ENCODE measurements at regions not wholly inside any gene's neighbourhood (a gene's known extent, or its start where the extent isn't known, plus 50 kb on each side); places are given as distances from the start of the nearest gene placed in this dataset.

DNA sequence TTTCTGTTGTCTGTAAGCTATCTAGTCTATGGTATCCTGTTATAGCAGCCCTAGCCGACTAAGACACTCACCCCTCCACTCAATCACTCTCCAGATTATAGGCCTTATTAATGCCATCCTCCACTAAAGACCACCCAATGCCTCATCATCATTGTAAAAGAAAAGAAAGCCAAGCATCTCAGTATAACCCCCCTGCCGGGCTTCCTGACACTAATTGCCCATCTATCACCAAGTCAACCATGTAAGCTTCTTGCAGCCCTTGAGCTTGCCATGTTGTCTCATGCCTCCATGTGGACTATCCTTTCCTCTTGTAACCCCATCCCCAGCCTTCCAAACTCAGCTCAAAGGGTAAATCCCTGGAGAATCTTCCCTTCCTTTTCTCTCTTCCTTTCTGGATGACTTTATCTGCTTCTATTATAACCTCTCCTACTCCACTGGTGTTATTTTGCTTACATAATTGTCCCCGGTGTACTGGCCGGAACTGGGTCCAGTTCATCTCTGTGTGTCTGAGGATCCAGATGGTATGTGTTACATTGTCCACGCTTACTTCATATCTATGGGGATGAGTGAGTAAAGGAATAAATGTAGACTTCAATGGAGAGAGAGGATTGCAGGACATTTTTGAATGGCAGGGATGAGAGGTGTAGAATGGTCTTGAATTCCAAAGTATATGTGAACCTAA, 202.9 kb upstream of the SOX4 start:
- H3K4me1 ChIP-seq (ENCODE audit: insufficient read depth, low read length) = peaks cover 17% of the 10 kb centered on the region
- no peaks in the 10 kb centered on the region for H3K36me3 ChIP-seq (ENCODE audit: low read depth, low read length)
- no peak overlapping the region for H3K27ac ChIP-seq (ENCODE audit: low read length)
- no peaks in the 10 kb centered on the region for H4K20me1 ChIP-seq (ENCODE audit: low read length)
- no peaks in the 10 kb centered on the region for H3K79me2 ChIP-seq (ENCODE audit: low read length)
- POLR2A ChIA-PET (ENCODE audit: unreplicated experiment) = no interaction called here
- H3K4me2 ChIP-seq (ENCODE audit: low read length) = no peak overlapping the region
- no peaks in the 10 kb centered on the region for H3K27me3 ChIP-seq (ENCODE audit: low read length)
- BruUV-seq (replicated peaks) = no TSS peak
- intact Hi-C loops (cut with micrococcal nuclease) = no loop called here
- CTCF ChIA-PET = no interaction called here
- TF ChIP-seq EZH2phosphoT487 (IDR thresholded peaks at IDR 0.05; ENCODE audit: borderline replicate concordance, low read length) = no peak
- TF ChIP-seq EZH2 (IDR thresholded peaks at IDR 0.05; ENCODE audit: low read length, unreplicated experiment) = no peak
- TF ChIP-seq, protein P1, sequence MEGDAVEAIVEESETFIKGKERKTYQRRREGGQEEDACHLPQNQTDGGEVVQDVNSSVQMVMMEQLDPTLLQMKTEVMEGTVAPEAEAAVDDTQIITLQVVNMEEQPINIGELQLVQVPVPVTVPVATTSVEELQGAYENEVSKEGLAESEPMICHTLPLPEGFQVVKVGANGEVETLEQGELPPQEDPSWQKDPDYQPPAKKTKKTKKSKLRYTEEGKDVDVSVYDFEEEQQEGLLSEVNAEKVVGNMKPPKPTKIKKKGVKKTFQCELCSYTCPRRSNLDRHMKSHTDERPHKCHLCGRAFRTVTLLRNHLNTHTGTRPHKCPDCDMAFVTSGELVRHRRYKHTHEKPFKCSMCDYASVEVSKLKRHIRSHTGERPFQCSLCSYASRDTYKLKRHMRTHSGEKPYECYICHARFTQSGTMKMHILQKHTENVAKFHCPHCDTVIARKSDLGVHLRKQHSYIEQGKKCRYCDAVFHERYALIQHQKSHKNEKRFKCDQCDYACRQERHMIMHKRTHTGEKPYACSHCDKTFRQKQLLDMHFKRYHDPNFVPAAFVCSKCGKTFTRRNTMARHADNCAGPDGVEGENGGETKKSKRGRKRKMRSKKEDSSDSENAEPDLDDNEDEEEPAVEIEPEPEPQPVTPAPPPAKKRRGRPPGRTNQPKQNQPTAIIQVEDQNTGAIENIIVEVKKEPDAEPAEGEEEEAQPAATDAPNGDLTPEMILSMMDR (conservative IDR thresholded peaks at IDR 0.05; ENCODE audit: low read depth, low read length) = no peak
- no peak overlapping the region for H3K4me3 ChIP-seq (ENCODE audit: low read length)
- H3F3A ChIP-seq (ENCODE audit: low read length, unreplicated experiment) = no peaks in the 10 kb centered on the region
- no peak for DNase-seq
- H2AFZ ChIP-seq (ENCODE audit: low read length) = no peak overlapping the region
- no peak for ATAC-seq
- no peaks in the 10 kb centered on the region for H3K9me3 ChIP-seq (ENCODE audit: low read length)
- H3K9me2 ChIP-seq (replicated peaks; ENCODE audit: low read length) = no peaks in the 10 kb centered on the region
- H3K9ac ChIP-seq (ENCODE audit: low read length) = no peak overlapping the region

DNA sequence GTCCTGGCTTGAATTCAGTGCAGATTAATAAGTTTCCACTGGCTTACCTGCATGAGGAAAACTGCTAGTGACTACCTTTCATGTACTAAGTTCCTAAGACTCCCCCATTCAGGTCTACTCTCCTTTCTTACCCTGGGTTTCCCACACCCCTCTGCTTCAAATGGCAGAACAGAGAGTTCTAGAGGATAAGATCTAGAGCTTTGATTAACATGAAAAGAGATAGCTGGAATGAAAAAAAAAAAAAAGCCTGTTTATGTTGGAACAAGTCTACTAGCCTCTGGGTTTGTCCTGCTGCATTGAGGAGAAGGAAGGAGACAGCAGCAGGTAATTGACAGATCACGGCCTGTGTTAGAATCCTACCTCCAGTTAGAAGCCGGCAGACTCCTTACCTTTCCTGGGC, 201.4 kb upstream of the SOX4 start:
- Histone ChIP-seq H3K9me3 (ENCODE audit: low read length) (no peaks in the 10 kb centered on the region), H3K79me2 (ENCODE audit: low read length) (no peaks in the 10 kb centered on the region), H3K27ac (ENCODE audit: low read length) (no peak overlapping the region), H3K4me1 (ENCODE audit: insufficient read depth, low read length) (peaks cover 25% of the 10 kb centered on the region), H3K9me2 (replicated peaks; ENCODE audit: low read length) (no peaks in the 10 kb centered on the region), H3F3A (ENCODE audit: low read length, unreplicated experiment) (no peaks in the 10 kb centered on the region), H3K9ac (ENCODE audit: low read length) (no peak overlapping the region), H3K4me2 (ENCODE audit: low read length) (no peak overlapping the region), H3K4me3 (ENCODE audit: low read length) (no peak overlapping the region), H2AFZ (ENCODE audit: low read length) (no peak overlapping the region), H4K20me1 (ENCODE audit: low read length) (no peaks in the 10 kb centered on the region), H3K27me3 (ENCODE audit: low read length) (no peaks in the 10 kb centered on the region), H3K36me3 (ENCODE audit: low read depth, low read length) (no peaks in the 10 kb centered on the region)
- BruUV-seq (replicated peaks) = no TSS peak
- POLR2A ChIA-PET (ENCODE audit: unreplicated experiment) = no interaction called here
- intact Hi-C loops (cut with micrococcal nuclease) = no loop called here
- no peak for DNase-seq
- CTCF ChIA-PET = no interaction called here
- TF ChIP-seq EZH2 (IDR thresholded peaks at IDR 0.05; ENCODE audit: low read length, unreplicated experiment) (no peak), EZH2phosphoT487 (IDR thresholded peaks at IDR 0.05; ENCODE audit: borderline replicate concordance, low read length) (no peak)
- TF ChIP-seq, protein P1 (conservative IDR thresholded peaks at IDR 0.05; ENCODE audit: low read depth, low read length) = no peak
- no peak for ATAC-seq

DNA sequence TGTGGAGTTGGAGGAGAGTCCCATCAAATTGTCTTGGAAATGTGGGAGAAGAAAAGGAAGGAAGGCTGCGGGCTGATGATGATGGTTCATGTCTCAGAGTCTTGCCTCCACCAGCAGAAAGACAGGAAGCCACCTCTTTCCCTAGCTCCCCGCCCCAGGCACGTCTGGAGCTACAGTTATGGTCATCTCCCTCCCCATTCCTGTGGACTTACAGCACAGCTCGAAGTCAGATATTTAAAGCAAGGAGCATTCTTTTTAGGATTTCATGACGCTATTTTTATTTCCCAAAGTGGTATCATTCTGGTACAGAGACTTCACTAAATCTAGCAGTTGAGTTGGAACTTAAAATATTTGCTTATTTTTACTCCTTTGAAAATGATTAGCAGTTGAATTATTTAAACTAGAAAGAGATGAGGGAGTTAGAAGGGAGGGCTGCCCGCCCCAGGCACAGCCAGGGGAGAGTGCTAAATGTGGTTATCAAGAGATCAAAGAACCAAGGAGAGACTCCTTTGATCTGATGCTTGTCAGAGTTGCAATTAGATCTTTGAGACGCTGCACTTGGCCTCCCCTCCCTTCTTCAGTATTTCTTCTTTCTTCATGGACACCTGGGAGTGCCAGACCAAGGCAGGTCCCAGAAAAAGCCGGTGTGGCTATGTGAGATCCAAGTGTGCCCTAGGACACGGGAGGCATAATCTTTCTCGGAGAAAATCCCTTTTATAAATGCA, 199.9 kb upstream of the SOX4 start:
- Histone ChIP-seq H3K9me3 (ENCODE audit: low read length) (no peaks in the 10 kb centered on the region), H3K9ac (ENCODE audit: low read length) (no peak overlapping the region), H3K36me3 (ENCODE audit: low read depth, low read length) (no peaks in the 10 kb centered on the region), H2AFZ (ENCODE audit: low read length) (no peak overlapping the region), H3K79me2 (ENCODE audit: low read length) (no peaks in the 10 kb centered on the region), H3K27ac (ENCODE audit: low read length) (no peak overlapping the region), H3K4me2 (ENCODE audit: low read length) (no peak overlapping the region), H4K20me1 (ENCODE audit: low read length) (no peaks in the 10 kb centered on the region), H3K4me3 (ENCODE audit: low read length) (no peak overlapping the region), H3K4me1 (ENCODE audit: insufficient read depth, low read length) (peaks cover 25% of the 10 kb centered on the region), H3F3A (ENCODE audit: low read length, unreplicated experiment) (no peaks in the 10 kb centered on the region), H3K27me3 (ENCODE audit: low read length) (no peaks in the 10 kb centered on the region), H3K9me2 (replicated peaks; ENCODE audit: low read length) (no peaks in the 10 kb centered on the region)
- ATAC-seq = no peak
- DNase-seq = no peak
- TF ChIP-seq, protein P1 (conservative IDR thresholded peaks at IDR 0.05; ENCODE audit: low read depth, low read length) = no peak
- no peak for TF ChIP-seq EZH2phosphoT487 (IDR thresholded peaks at IDR 0.05; ENCODE audit: borderline replicate concordance, low read length)
- no peak for TF ChIP-seq EZH2 (IDR thresholded peaks at IDR 0.05; ENCODE audit: low read length, unreplicated experiment)
- ChIA-PET POLR2A (ENCODE audit: unreplicated experiment) (no interaction called here), CTCF (no interaction called here)
- intact Hi-C loops (cut with micrococcal nuclease) = no loop called here
- no TSS peak for BruUV-seq (replicated peaks)
